H1 (cell line): ENCODE measurements at regions not wholly inside any gene's neighbourhood (a gene's known extent, or its start where the extent isn't known, plus 50 kb on each side); places are given as distances from the start of the nearest gene placed in this dataset.

Source experiments
- CTCF ChIA-PET: fragments of 300-600 bp; sonication (Branson Sonifier 250); formaldehyde crosslinking; loops from one replicate; lab custom pipeline; 2021; ENCODE audit not compliant: partially characterized antibody; lab: Charles Lee
- POLR2A ChIA-PET: fragments of 300-600 bp; sonication (Branson Sonifier 250); formaldehyde crosslinking; loops from one replicate; lab custom pipeline; 2021; ENCODE audit warnings: inconsistent platforms; ENCODE audit not compliant: partially characterized antibody; lab: Charles Lee
- DNase-seq, 2 experiments: peaks; one replicate each; pipeline versions ENCODE4 v3.0.0 to v3.0.0-alpha.2; 2010 to 2022; ENCODE audit warnings: low spot score in 2 of 2, low read depth in 1 of 2, mixed read lengths in 1 of 2
- FAIRE-seq: peaks from 2 replicates; lab custom pipeline; 2011; peaks lifted over from hg19 to GRCh38; lab: Jason Lieb, UNC
- H2AFZ ChIP-seq: 2 replicates; pipeline ENCODE4 v1.8.1; 2012; ENCODE audit warnings: low read length, inconsistent platforms
- H2AK5ac ChIP-seq: 2 replicates; pipeline ENCODE4 v1.6.1; 2013; ENCODE audit warnings: low read depth, low read length
- H2BK120ac ChIP-seq: replicated peaks from 2 replicates; pipeline ENCODE3; 2013; ENCODE audit warnings: low read depth, low read length, inconsistent platforms
- H2BK12ac ChIP-seq: 2 replicates; pipeline ENCODE4 v1.6.1; 2013; ENCODE audit warnings: low read depth, low read length
- H2BK15ac ChIP-seq: 2 replicates; pipeline ENCODE4 v1.6.1; 2013; ENCODE audit warnings: low read length
- H2BK20ac ChIP-seq: 2 replicates; pipeline ENCODE4 v1.6.1; 2013; ENCODE audit warnings: low read length
- H2BK5ac ChIP-seq: 2 replicates; pipeline ENCODE4 v1.6.1; 2013; ENCODE audit warnings: low read depth, low read length
- H3K14ac ChIP-seq: 2 replicates; pipeline ENCODE4 v1.6.1; 2013; ENCODE audit warnings: inconsistent platforms; ENCODE audit not compliant: insufficient read length
- H3K18ac ChIP-seq: 2 replicates; pipeline ENCODE4 v1.6.1; 2013; ENCODE audit warnings: low read length; ENCODE audit errors: extremely low read depth
- H3K23ac ChIP-seq: 2 replicates; pipeline ENCODE4 v1.6.1; 2013; ENCODE audit warnings: inconsistent platforms; ENCODE audit not compliant: insufficient read length
- H3K23me2 ChIP-seq: 2 replicates; pipeline ENCODE4 v1.6.1; 2013; ENCODE audit warnings: low read depth, low read length
- H3K27ac ChIP-seq: 2 replicates; pipeline ENCODE4 v1.6.1; 2011; ENCODE audit warnings: low read depth, low read length, inconsistent platforms
- H3K27me3 ChIP-seq, 4 experiments: replicated peaks in 1 of 4; 1 replicate in 1 of 4; 2 replicates in 3 of 4; pipeline versions ENCODE4 v1.6.1 to v1.8.1; 2011 to 2013; ENCODE audit warnings: low read length in 3 of 4, mild to moderate bottlenecking in 3 of 4, inconsistent platforms in 2 of 4, mixed read lengths in 2 of 4, moderate library complexity in 1 of 4; ENCODE audit not compliant: control insufficient read depth in 3 of 4, insufficient read depth in 3 of 4; ENCODE audit errors: extremely low read depth in 1 of 4
- H3K36me3 ChIP-seq, 4 experiments: 2 replicates each; pipeline versions ENCODE4 v1.6.1 to v1.8.1; 2011 to 2013; ENCODE audit warnings: mild to moderate bottlenecking in 4 of 4, low read length in 3 of 4, moderate library complexity in 2 of 4, control low read depth in 1 of 4, inconsistent platforms in 1 of 4; ENCODE audit not compliant: insufficient read depth in 4 of 4, control insufficient read depth in 2 of 4
- H3K4ac ChIP-seq: replicated peaks from 2 replicates; pipeline ENCODE3; 2013; ENCODE audit warnings: low read length, low read depth, mixed read lengths, inconsistent platforms; ENCODE audit not compliant: insufficient read length
- H3K4me1 ChIP-seq, 4 experiments: replicated peaks in 1 of 4; 1 replicate in 1 of 4; 2 replicates in 3 of 4; pipeline versions ENCODE4 v1.6.1 to v1.8.1; 2011 to 2013; ENCODE audit warnings: low read length in 3 of 4, inconsistent platforms in 2 of 4, mixed read lengths in 1 of 4; ENCODE audit not compliant: insufficient read depth in 4 of 4, control insufficient read depth in 3 of 4
- H3K4me2 ChIP-seq, 2 experiments: 2 replicates each; pipeline versions ENCODE4 v1.6.1 to v1.8.1; 2011 to 2013; ENCODE audit warnings: low read depth in 2 of 2, low read length in 2 of 2, control low read depth in 1 of 2, inconsistent platforms in 1 of 2, mild to moderate bottlenecking in 1 of 2; ENCODE audit not compliant: insufficient read depth in 1 of 2
- H3K4me3 ChIP-seq, 4 experiments: fragments of 200-600, 300-600 bp in 1 of 4; sonication (generic), shearing (Covaris generic), sonication (Bioruptor Twin) in 1 of 4; 2 replicates each; pipeline versions ENCODE4 v1.5.1 to v1.8.1; 2011 to 2016; ENCODE audit warnings: low read length in 4 of 4, low read depth in 3 of 4, control low read depth in 2 of 4, inconsistent platforms in 2 of 4, mild to moderate bottlenecking in 2 of 4, mixed read lengths in 1 of 4, moderate library complexity in 1 of 4; ENCODE audit not compliant: insufficient read depth in 2 of 4; ENCODE audit errors: extremely low read depth in 1 of 4
- H3K56ac ChIP-seq: replicated peaks from 2 replicates; pipeline ENCODE3; 2013; ENCODE audit warnings: low read depth, mild to moderate bottlenecking, mixed read lengths, low read length, inconsistent platforms; ENCODE audit not compliant: insufficient read length
- H3K79me1 ChIP-seq: 2 replicates; pipeline ENCODE4 v1.6.1; 2013; ENCODE audit warnings: low read depth, low read length, control low read depth
- H3K79me2 ChIP-seq, 2 experiments: 2 replicates each; pipeline versions ENCODE4 v1.6.1 to v1.8.1; 2012 to 2013; ENCODE audit warnings: low read length in 2 of 2, mild to moderate bottlenecking in 2 of 2, inconsistent platforms in 1 of 2; ENCODE audit not compliant: insufficient read depth in 2 of 2, control insufficient read depth in 1 of 2
- H3K9ac ChIP-seq, 4 experiments: replicated peaks in 1 of 4; 1 replicate in 1 of 4; 2 replicates in 3 of 4; pipeline versions ENCODE4 v1.6.1 to v1.8.1; 2011 to 2013; ENCODE audit warnings: low read depth in 3 of 4, low read length in 3 of 4, control low read depth in 2 of 4, mild to moderate bottlenecking in 2 of 4, moderate library complexity in 2 of 4, inconsistent platforms in 1 of 4; ENCODE audit errors: extremely low read depth in 1 of 4
- H3K9me3 ChIP-seq, 2 experiments: 2 replicates each; pipeline versions ENCODE4 v1.6.1 to v1.8.1; 2012 to 2013; ENCODE audit warnings: mild to moderate bottlenecking in 2 of 2, moderate library complexity in 2 of 2, control low read depth in 1 of 2, inconsistent platforms in 1 of 2, low read depth in 1 of 2, low read length in 1 of 2, mixed read lengths in 1 of 2; ENCODE audit not compliant: insufficient read depth in 2 of 2
- H4K20me1 ChIP-seq, 2 experiments: replicated peaks in 1 of 2; 2 replicates each; pipeline versions ENCODE3 to v1.8.1; 2011 to 2013; ENCODE audit warnings: inconsistent platforms in 2 of 2, low read length in 2 of 2, mild to moderate bottlenecking in 1 of 2; ENCODE audit not compliant: insufficient read depth in 2 of 2, control insufficient read depth in 1 of 2
- H4K5ac ChIP-seq: 2 replicates; pipeline ENCODE4 v1.6.1; 2013; ENCODE audit warnings: low read length, low read depth, mixed read lengths, inconsistent platforms; ENCODE audit not compliant: insufficient read length
- H4K8ac ChIP-seq: 2 replicates; pipeline ENCODE4 v1.8.0; 2013; ENCODE audit warnings: mild to moderate bottlenecking, moderate library complexity, low read length, inconsistent platforms; ENCODE audit not compliant: insufficient read depth; ENCODE audit errors: extremely low read depth
- H4K91ac ChIP-seq: replicated peaks from 2 replicates; pipeline ENCODE3; 2013; ENCODE audit warnings: low read length, mixed read lengths, inconsistent platforms; ENCODE audit not compliant: insufficient read length
- EZH2 ChIP-seq: fragments of 200-600 bp; sonication (generic); IDR thresholded peaks from 2 replicates; pipeline ENCODE4 v1.7.1; 2012; ENCODE audit warnings: low read depth, mild to moderate bottlenecking, moderate library complexity, low read length, inconsistent platforms; ENCODE audit not compliant: severe bottlenecking
- RAD21 ChIP-seq, 2 experiments: IDR thresholded peaks in 1 of 2; conservative IDR thresholded peaks in 1 of 2; 2 replicates each; pipeline ENCODE4 v1.6.1; 2011; ENCODE audit warnings: low read depth in 2 of 2, low read length in 2 of 2, improper control_type of control experiment in 1 of 2, inconsistent platforms in 1 of 2, mild to moderate bottlenecking in 1 of 2, moderate library complexity in 1 of 2
- SP4 ChIP-seq: IDR thresholded peaks from 2 replicates; pipeline ENCODE4 v1.6.1; 2012; ENCODE audit warnings: low read length, inconsistent platforms
- WGBS, 2 experiments: shearing (Covaris generic) in 1 of 2; methylation state at CpG; one replicate each; pipeline versions ENCODE4 v1.1.6 to v1.1.7; 2013 to 2015; ENCODE audit warnings: low lambda C conversion rate in 2 of 2, mixed read lengths in 2 of 2, inconsistent platforms in 1 of 2, low coverage in 1 of 2, missing lambda C conversion rate in 1 of 2; ENCODE audit not compliant: insufficient replicate concordance in 2 of 2, insufficient coverage in 1 of 2, insufficient read length in 1 of 2; ENCODE audit errors: extremely low coverage in 1 of 2, missing lambda C conversion rate in 1 of 2; 5-methylcytosine and 5-hydroxymethylcytosine counted together

DNA sequence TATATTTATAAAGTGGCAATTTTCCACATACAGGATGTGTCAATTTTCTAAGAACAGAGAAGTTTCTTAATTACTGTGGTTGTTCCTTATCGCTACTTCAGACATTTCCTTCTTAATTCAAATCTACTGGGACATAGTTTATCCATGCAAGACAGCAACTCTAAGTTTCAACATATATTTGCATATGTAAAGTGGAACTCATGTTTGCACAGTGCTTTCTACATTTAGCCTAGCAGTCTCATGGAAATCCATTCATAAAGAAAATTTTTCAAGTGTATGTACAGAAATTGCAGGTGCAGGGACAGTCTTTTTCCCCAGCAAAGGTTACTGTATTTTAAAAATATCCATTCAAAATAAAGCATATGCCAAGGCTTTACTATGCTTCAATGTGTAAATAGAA is 956.7 kb upstream of the SEL1L start:
- 94% methylated on average over 1 of the region's 1 CpG; no CpG with 5 or more reads in 1 of the 2 experiments for WGBS, 2 experiments
- Histone ChIP-seq H3K4me3 (no peak overlapping the region), H3K36me3 (no peaks in the 10 kb centered on the region), H3K56ac (no peak overlapping the region), H4K91ac (no peak overlapping the region), H3K27ac (no peak overlapping the region), H3K14ac (no peak overlapping the region), H2AK5ac (no peak overlapping the region), H3K79me2 (no peaks in the 10 kb centered on the region), H3K4me2 (no peak overlapping the region), H3K4me1 (no peaks in the 10 kb centered on the region), H3K23me2 (no peaks in the 10 kb centered on the region), H2AFZ (no peak overlapping the region), H2BK12ac (no peak overlapping the region), H2BK120ac (no peak overlapping the region), H2BK20ac (no peak overlapping the region), H3K27me3 (no peaks in the 10 kb centered on the region), H2BK5ac (no peak overlapping the region), H4K5ac (no peak overlapping the region), H3K9ac (no peak overlapping the region), H3K18ac (no peak overlapping the region), H4K20me1 (no peaks in the 10 kb centered on the region), H3K23ac (no peak overlapping the region), H3K9me3 (no peaks in the 10 kb centered on the region), H2BK15ac (no peak overlapping the region), H4K8ac (no peak overlapping the region), H3K4ac (no peak overlapping the region), H3K79me1 (no peaks in the 10 kb centered on the region)
- no peak for TF ChIP-seq EZH2
- TF ChIP-seq SP4, result no peak
- TF ChIP-seq RAD21 (IDR thresholded peaks at IDR 0.05 in 1 of 2, conservative IDR thresholded peaks at IDR 0.05 in 1 of 2; ENCODE audit: low read depth in 2 of 2, low read length in 2 of 2), result no peak
- POLR2A ChIA-PET, result no interaction called here
- CTCF ChIA-PET, result no interaction called here
- FAIRE-seq, result no peak
- no peak for DNase-seq
